HG03439 (cell line): ENCODE measurements at regions not wholly inside any gene's neighbourhood (a gene's known extent, or its start where the extent isn't known, plus 50 kb on each side); places are given as distances from the start of the nearest gene placed in this dataset.
A peak's percentile ranks its signal among the peaks of the same experiment; 100 is the strongest.
"Not testable (repeated sequence)": the region's sequence is repeated elsewhere in the genome, so short reads cannot be mapped to it uniquely, and the experiment has no call there.

Experiments
- ATAC-seq: cut with Tn5 transposase; IDR thresholded peaks from one replicate; pipeline ENCODE4 v1.9.1; 2021; ENCODE audit warnings: mild to moderate bottlenecking, moderate library complexity; ENCODE audit not compliant: unreplicated experiment

DNA sequence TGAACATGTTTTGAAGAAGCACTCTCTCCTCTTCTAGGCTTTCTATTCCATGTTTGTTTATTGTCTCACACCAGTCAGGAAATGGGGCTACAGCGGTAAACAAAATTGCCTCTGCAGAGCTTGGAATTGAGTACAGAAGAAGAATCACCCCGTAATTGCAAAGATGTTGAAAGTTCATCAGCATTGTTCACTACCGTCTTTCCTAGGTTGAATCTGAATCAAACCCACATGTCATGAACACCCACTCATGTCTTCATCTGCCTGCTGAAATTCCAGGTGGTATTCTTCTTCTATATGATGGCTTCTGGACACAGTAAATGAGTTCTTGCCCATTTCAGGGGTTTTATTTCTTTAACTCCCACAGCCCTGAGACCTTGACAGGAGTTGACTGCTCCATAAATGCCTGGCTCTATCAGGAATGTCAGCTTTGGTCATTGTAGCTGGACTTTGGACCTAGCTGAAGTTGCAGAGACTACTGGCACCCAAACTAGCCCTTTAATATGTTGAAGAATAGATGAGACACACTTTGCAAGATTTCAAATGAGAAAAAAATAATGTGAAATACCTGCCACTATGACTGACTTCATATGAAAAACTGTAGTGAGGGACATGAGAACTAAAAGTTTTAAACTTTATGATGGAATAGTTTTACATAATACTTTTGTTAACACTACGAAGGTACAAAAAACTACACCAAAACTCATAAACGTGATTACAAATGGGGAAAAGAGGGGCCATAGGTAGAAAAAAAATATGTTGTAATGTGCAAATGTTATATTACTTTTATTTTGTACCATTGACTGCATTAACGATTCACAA, 1235.3 kb upstream of the ZEB2 start:
- ATAC-seq = no peak

DNA sequence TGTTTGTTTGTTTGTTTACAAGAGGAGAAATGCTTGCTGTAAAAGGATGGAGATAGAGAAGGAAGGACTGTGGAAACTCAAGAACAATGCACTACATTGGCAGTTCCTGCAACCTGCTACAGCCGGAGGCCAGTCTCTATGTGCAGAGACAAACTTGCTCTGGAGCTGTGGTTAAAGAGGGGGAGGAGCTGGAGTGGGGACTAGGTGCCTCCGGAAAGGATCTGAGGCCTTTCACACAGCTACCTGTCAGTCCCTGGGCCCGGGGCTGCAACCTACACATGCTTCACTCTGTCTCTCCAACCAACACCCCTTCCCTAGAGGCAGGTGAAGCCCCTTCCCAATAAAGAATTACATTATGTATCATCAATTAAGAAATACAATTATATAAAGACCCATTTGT, 1234.0 kb upstream of the ZEB2 start:
- ATAC-seq = no peak

- ATAC-seq = no peak
Measured at GRCh38 chr2:145753041-145753608, 1233.2 kb upstream of the ZEB2 start.

DNA sequence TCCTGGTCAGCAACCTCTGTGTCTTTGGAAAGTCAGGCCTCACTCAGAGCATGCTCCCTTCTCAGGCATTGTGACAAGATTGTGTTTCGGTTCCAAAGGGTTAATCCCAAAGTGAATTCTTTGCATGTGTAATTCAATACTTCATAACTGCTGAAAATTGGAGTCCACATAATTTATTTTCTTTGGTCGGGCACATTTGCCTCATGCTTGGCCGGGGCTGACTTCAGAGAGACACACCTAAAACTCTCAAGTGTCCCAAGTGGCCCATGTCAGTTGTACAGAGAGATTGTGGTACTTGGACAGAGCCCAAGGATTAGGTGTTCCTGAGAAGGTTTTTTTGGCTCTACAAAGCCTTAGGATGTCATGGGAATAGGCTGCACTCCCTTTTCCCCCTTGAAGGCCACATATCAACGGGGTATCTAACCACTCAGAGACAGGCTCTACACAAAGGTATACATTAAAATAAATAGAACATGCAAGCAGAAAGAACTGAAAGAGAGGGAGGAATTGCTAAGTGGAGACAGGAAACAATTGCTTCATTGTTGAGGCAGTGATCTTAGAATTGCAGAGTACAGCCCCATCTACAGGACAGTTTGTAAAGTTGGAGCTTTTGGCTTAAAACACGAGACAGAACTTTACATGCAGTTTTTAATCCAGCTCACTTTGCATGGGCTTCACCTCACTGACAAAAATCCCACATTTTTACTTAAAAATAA, 1232.3 kb upstream of the ZEB2 start:
- peak; percentile 41 for ATAC-seq

DNA sequence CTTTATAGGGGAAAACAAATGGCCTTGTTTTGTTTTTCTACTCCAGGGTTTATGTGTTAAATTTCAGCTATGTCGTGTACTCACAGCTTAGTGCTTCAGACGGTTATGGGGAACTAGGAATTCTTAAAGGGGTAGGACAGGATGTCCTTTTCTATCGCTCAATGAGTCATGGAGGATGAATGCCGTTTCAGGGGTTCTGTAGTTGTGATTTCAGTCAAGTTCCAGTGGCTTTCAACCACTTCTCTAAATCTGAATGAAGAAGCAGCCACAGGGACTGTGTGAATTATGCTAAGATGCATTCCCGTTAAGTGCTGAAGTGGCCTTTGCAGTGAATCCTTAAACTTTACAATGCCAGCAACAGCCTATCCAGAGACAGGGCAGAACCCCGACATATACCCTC, 1231.7 kb upstream of the ZEB2 start:
- peak; percentile 68 for ATAC-seq

DNA sequence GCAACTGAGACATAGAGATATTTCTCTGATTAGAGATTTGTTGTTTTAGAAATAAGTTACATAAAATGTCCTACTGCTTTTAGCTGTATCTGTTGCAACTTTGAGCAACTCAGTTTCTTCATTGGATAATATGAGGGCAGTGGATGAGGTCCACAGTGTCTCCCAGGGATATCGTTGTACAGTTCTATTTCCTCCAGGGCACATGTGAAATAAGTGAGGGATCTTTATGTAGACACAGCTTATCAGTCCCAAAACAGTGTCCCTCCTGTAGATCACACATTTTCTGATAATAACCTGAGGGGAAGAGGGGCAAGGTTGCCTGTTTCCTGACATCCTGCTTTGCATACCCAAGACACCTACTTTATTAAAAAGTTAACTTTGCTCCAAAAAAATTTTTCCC, 1231.2 kb upstream of the ZEB2 start:
- no peak for ATAC-seq

GRCh38 chr2:145750612-145751011, 1230.7 kb upstream of the ZEB2 start:
- ATAC-seq = no peak

DNA sequence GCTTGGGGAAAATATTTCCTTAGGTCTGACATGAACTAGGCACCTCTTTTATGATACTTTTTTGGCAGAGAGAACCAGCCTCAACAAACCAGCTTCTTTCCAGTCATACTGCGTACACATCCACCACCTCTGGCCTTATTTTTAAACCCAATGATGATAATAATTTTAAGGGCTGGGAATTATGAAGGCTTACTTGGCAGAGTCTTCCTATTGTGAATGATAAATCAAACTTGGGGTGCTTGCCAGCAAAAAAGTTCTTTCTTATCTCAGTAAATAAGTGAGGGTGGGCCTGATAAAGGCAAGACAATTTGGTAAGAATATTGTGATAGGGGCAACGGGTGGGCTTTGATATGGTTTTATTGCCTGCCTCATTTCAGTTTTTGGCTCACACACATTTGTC, 1230.2 kb upstream of the ZEB2 start:
- no peak for ATAC-seq

DNA sequence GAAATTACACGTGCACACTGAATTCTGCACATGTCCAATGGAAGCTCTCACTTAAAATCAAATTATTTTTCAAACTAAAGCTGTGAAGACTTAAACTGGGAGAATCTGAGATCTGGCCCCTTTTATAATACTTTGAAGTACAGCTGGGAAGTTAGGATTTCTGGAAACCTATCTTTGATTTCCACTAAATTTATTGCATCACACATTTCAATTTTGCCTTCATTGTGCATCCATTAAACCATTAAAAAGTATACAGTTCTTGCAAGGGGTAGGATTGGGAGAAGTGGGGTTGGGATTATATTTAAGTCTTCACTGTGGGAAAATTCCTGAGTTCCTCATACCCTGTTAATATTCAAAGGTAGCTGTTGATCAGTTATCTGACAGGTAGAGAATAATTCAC, 1229.6 kb upstream of the ZEB2 start:
- no peak for ATAC-seq

DNA sequence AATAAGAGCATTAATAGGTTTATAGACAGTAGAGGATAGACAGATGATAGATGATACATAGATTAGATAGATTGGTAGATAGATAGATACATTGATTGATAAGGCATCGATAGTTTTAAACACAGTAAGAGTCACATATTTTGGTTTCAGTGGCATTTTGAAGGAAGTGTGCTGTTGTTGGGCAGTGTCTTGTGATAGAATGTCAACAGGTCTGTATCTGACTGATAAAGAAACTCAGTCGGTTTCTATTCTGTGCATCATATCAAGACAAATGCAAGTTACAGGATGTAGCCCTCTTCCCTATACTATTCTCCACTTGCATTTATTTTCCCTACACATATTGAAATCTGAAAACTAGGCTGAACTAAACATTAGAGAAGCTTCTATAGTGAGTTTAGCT, 1229.0 kb upstream of the ZEB2 start:
- ATAC-seq = peak; percentile 44

- ATAC-seq = no peak
Measured at GRCh38 chr2:145747715-145748114, 1227.8 kb upstream of the ZEB2 start.

DNA sequence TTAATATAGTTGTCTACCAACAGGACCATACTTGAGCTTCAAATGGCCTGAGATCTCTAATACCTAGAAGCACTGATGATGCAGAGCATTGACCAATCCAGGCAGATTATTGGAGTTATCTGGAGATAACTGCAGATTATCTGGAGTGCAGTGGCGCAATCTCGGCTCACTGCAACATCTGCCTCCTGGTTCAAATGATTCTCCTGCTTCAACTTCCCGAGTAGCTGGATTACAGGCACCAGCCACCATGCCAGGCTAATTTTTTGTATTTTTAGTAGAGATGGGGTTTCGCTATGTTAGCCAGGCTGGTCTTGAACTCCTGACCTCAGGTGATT, 1225.4 kb upstream of the ZEB2 start:
- not testable (repeated sequence) for ATAC-seq

DNA sequence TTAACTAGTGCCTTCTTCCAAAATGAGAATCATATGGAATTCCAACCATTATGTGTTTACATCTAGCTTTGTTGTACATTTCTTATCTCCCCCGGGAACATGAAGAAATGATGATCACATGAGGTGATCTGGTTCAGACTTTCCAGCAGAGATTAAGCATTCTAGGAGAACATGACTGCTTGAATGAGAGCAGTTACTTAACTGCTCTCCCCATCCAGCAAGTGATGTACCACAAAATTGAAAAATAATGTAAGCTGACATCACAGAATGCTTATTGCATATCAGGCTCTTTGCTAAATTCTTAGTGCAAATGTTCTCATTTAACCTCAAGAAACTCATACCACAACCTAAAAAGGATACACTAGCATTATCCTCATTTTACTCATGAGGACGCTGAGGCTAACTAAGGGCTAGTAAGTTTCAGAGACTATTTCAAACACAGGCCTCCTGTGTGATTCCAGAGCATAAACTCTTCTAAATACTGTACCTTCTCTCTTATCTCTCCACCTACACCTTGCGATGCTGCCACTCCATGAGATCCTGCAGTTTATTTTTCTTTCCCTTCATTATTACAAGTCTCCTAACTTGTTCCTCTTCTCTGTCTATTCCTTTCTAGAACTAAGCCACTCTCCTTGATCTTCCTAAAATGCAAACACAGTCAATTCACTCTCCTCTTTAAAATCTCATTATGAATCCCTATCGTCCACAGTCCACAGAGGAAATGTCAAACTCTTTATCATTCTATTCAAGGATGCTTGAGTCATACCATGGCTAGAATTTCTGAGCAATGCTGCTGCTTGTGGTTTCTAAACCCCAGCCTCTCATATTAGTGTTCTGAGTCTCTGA, 1224.8 kb upstream of the ZEB2 start:
- ATAC-seq = peak; percentile 84

DNA sequence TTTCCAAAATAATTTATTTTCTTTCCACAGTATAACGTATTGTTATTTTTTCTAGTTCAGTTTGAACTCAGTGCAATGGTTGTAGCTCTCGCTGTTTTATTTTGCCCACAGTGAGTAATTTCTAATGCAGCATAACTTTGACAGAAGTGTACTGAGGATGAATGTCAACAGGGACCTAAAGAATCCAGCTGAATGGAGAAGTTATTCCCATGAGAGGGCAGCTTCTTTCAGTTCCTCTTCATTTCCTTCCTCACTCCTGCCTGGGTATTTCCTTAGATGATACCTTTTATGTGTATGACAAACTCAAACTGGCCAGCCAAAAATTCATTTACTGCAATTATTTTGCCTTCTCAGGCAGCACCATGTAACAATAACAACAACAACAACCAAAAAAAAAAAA, 1223.1 kb upstream of the ZEB2 start:
- ATAC-seq = no peak

DNA sequence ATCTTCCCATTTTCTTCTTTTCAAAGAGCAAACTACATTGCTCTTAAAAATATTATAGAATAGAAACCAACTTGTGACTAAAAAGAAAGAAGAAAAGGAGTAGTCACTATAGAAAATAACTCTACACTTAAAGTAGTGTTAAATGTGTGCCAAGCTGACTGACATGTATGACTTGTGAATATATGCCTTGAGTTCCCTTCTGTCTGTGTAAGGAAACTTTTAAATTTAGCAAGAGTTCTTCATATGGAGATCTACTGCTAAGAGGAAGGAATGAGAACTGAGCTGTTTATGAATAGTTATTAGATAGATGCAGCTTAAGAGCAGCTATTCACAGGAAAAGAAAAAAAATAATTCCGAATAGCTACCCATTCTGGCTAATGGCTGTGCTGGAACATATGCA, 1221.7 kb upstream of the ZEB2 start:
- ATAC-seq = no peak

DNA sequence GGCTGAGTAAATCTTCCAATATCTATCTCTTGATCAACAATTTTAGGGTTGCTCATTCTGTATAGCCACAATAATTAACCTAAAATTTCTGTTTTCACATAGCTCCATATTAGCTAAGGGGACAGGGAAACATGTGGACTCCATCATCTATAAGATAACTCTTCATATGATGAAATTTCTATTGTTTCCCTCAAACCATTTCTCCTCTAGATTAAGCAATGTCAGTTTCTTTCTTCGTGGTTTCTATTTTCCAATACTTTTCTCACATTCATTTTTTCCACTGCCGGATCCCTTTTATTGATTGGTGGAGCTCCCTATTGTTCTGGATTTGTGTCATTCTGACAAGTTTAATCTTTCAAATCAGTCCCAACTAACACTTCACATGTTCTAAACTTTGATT, 1221.3 kb upstream of the ZEB2 start:
- ATAC-seq = no peak

DNA sequence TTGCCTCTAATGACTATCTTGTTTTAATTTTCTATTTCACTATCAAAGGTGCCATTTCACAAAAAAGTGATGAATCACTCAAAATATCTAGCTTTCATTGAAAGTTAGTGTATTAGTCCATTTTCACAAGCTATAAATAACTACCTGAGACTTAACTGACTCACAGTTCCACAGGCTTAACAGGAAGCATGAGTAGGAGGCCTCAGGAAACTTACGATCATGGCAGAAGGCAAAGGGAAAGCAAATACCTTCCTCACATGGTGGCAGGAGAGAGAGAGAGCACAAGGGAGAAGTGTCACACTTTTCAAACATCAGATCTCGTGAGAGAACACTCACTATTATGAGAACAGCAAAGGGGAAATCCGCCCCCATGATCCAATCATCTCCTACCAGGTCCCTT, 1220.4 kb upstream of the ZEB2 start:
- ATAC-seq = no peak

GRCh38 chr2:145739681-145740080, 1219.8 kb upstream of the ZEB2 start:
- ATAC-seq = peak; percentile 54

- ATAC-seq = no peak
Measured at GRCh38 chr2:145736871-145737270, 1217.0 kb upstream of the ZEB2 start.

DNA sequence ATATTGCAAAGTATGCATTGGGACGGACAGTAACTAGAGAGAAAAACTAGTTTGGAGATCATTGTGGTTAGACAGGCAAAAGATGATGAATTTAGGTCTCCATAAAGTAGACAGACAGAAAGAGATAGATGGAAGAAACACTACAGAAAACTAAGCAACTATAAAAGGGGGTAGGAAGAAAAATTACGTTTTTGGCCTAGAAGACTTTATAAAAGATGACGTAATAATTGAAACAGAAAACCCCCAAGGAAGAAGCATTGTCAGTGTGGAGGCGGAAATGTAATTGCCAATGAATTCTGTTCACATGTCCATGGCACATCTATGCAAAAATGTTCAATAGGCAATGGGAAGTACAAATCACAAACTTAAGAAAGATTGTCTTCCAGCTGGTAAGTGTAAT, 1211.5 kb upstream of the ZEB2 start:
- no peak for ATAC-seq

GRCh38 chr2:145729993-145730770, 1210.3 kb upstream of the ZEB2 start:
- ATAC-seq = no peak
